Effector memory CD4-positive, alpha-beta T cell (primary cell): ENCODE measurements at regions not wholly inside any gene's neighbourhood (a gene's known extent, or its start where the extent isn't known, plus 50 kb on each side); places are given as distances from the start of the nearest gene placed in this dataset.

Experiments used
- DNase-seq, 3 donors: peaks; one replicate each; pipeline ENCODE4 v3.0.0-alpha.2; 2020
- H3K27ac ChIP-seq: 2 replicates; pipeline ENCODE4 v1.7.0; 2013; ENCODE audit warnings: mild to moderate bottlenecking, low read length, moderate library complexity; ENCODE audit not compliant: insufficient read depth, poor library complexity, severe bottlenecking
- H3K27me3 ChIP-seq: replicated peaks from 2 replicates; pipeline ENCODE4 v1.7.0; 2013; ENCODE audit warnings: mild to moderate bottlenecking, low read length; ENCODE audit not compliant: insufficient read depth, control insufficient read depth, poor library complexity, severe bottlenecking
- H3K36me3 ChIP-seq: 2 replicates; pipeline ENCODE4 v1.7.0; 2013; ENCODE audit warnings: mild to moderate bottlenecking, low read length, moderate library complexity; ENCODE audit not compliant: control insufficient read depth, insufficient read depth
- H3K4me1 ChIP-seq: 2 replicates; pipeline ENCODE4 v1.7.0; 2013; ENCODE audit warnings: low read length, mild to moderate bottlenecking; ENCODE audit not compliant: control insufficient read depth, insufficient read depth, poor library complexity, severe bottlenecking
- H3K4me3 ChIP-seq: 2 replicates; pipeline ENCODE4 v1.7.0; 2013; ENCODE audit warnings: low read length, low read depth, mild to moderate bottlenecking; ENCODE audit not compliant: insufficient read depth, poor library complexity, severe bottlenecking
- H3K9me3 ChIP-seq: 2 replicates; pipeline ENCODE4 v1.7.0; 2013; ENCODE audit warnings: mild to moderate bottlenecking, low read length, moderate library complexity; ENCODE audit not compliant: control insufficient read depth

DNA sequence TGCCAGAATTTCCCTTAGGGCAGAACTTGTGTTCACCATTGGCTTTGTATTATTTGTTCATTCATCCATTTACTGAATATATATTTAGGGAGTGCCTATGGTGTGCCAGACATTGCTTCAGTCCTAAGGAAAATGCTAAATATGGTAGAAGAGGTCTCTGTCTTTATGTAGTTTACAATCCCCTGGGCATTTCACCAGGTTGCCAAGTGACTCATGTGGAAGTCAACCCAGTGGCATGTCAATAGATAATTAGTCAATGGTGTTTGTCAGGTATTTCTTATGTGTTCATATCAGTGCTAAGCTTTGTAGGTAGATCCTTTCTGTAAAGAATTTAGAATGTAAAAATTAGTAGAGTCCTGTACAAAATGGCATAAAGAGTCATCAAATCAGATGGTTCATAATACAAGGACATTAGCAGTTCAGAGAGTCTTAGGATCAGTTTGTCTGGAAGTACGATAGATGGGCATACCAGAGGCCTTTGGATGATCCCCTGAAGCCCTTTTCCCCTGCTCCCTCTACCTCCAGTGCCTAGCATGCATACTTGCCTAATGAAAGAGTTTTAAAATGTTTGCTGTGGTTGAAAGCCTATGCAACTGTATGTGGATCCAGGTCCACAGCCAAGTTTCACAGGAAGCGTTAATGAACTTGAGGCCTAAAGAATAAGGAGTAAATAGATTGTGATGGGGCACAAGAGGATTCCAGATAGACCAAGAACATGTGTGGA is 58.5 kb upstream of the SESN3 start:
- Histone ChIP-seq H3K36me3 (no peaks in the 10 kb centered on the region), H3K27ac (no peak overlapping the region), H3K9me3 (no peaks in the 10 kb centered on the region), H3K4me1 (no peaks in the 10 kb centered on the region), H3K4me3 (no peak overlapping the region), H3K27me3 (no peaks in the 10 kb centered on the region)
- DNase-seq = no peak

DNA sequence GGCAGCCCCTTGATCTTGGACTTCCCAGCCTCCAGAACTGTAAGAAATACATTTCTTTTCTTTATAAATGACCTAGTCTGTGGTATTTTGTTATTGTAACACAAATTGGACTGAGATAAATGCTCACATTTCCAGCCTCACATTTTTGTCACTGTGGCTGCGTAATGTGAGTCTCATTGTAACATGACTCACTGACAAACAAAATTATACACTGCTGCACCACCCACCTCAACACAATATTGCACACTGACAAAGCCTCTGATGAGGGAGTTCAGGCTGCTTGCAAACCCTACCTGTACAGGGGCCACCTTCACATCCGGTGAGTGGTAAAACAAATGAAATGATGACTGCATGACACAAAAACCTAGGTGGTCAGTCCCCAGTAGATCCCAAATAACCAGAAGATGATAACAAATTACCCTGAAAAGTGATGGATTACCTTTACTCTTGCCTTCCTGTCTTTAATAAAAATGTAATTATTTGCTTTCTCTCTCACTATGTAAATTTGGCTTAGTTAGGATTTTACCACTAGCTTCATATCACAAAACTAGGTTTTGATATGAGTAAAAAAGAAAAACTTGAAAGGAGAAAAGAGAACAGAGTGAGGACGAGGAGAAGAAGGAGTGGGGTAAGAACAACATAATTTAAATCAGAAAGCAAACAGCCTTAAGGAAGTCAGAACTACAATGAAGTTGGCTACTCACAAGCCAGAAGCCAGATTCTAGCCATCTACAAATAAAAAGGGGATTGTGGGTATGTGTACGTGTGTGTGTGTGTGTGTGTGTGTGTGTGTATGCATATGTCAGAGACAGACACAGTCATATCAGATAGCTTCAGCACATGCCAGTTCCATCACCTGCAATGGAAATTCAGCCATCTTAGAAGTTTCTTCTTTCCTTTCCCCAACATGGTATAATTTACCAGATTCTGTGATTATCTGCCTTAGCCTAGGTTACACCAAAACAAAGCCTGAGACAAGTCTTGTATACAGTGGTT is 53.4 kb upstream of the SESN3 start:
- H3K27ac ChIP-seq = no peak overlapping the region
- no peaks in the 10 kb centered on the region for H3K4me1 ChIP-seq
- no peak overlapping the region for H3K4me3 ChIP-seq
- H3K9me3 ChIP-seq = no peaks in the 10 kb centered on the region
- no peak for DNase-seq
- no peaks in the 10 kb centered on the region for H3K27me3 ChIP-seq
- no peaks in the 10 kb centered on the region for H3K36me3 ChIP-seq

GRCh38 chr11:95283650-95284049 is 52.6 kb upstream of the SESN3 start:
- Histone ChIP-seq H3K27me3 (no peaks in the 10 kb centered on the region), H3K36me3 (no peaks in the 10 kb centered on the region), H3K4me3 (no peak overlapping the region), H3K4me1 (no peaks in the 10 kb centered on the region), H3K27ac (no peak overlapping the region), H3K9me3 (no peaks in the 10 kb centered on the region)
- DNase-seq = no peak

DNA sequence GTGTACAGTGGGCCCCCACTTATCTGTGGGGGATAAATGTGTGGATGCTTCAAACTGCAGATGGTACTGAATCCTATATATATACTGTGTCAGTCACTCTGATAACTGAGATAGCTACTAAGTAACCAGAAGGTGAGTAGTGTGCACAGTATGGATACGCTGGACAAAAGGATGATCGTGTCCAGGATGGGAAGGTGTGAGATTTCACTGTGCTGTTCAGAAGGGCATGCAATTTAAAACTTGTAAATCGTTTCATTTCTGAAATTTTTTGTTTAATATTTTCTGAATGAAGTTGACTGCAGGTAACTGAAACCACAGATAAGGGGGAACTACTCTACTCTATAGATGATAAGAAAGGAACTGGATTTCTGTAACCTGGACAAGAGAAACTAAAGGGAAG is 52.1 kb upstream of the SESN3 start:
- DNase-seq = no peak
- no peaks in the 10 kb centered on the region for H3K9me3 ChIP-seq
- H3K27me3 ChIP-seq = no peaks in the 10 kb centered on the region
- H3K4me3 ChIP-seq = no peak overlapping the region
- no peaks in the 10 kb centered on the region for H3K4me1 ChIP-seq
- no peaks in the 10 kb centered on the region for H3K36me3 ChIP-seq
- H3K27ac ChIP-seq = no peak overlapping the region

DNA sequence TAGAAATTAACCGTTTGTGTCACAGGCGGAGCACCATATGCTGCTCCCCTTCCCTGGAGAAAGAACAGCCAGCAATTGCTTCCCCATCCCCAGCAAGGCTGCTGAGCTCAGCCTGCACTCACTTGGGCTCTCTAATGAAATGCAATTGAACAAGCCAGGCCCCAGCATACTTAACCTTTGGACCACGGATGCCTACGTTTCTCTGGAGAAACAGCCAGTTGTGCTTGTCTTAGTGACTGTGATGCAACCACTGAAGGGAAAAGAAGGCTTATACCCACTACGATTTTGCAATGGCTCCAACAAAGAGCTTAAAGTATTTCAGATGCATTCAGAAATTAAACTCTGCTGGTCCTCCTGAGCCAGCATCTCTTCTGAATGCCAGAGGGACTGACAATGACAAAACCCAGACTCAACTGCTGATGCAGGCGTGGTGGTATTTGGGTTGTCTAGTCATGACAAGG is 51.3 kb upstream of the SESN3 start:
- no peak for DNase-seq
- Histone ChIP-seq H3K36me3 (no peaks in the 10 kb centered on the region), H3K9me3 (no peaks in the 10 kb centered on the region), H3K4me3 (no peak overlapping the region), H3K4me1 (no peaks in the 10 kb centered on the region), H3K27me3 (no peaks in the 10 kb centered on the region), H3K27ac (no peak overlapping the region)
